ENCODE measurements at regions not wholly inside any gene's neighbourhood (a gene's known extent, or its start where the extent isn't known, plus 50 kb on each side); places are given as distances from the start of the nearest gene placed in this dataset.

- no peaks in the 10 kb centered on the region for H3K36me3 Mint-ChIP-seq (ENCODE audit: low read depth)
- no peaks in the 10 kb centered on the region for H3K9me3 Mint-ChIP-seq (ENCODE audit: insufficient read depth)
- ATAC-seq (no peak), DNase-seq (no peak)
- no peaks in the 10 kb centered on the region for H3K27me3 Mint-ChIP-seq (ENCODE audit: low read depth)
- POLR2A ChIA-PET = no interaction called here
- H3K4me3 Mint-ChIP-seq = no peak overlapping the region
- no peak overlapping the region for H3K27ac Mint-ChIP-seq
- CTCF ChIA-PET = no interaction called here
- H3K4me1 Mint-ChIP-seq (ENCODE audit: low read depth) = no peaks in the 10 kb centered on the region
Observed at GRCh38 chr4:133856731-133857355, 344.7 kb downstream of the PABPC4L start.

- DNase-seq (no peak), ATAC-seq (no peak)
- no peaks in the 10 kb centered on the region for H3K4me1 Mint-ChIP-seq (ENCODE audit: low read depth)
- POLR2A ChIA-PET = no interaction called here
- no peaks in the 10 kb centered on the region for H3K36me3 Mint-ChIP-seq (ENCODE audit: low read depth)
- no peaks in the 10 kb centered on the region for H3K27me3 Mint-ChIP-seq (ENCODE audit: low read depth)
- no peak overlapping the region for H3K4me3 Mint-ChIP-seq
- no peak overlapping the region for H3K27ac Mint-ChIP-seq
- no peaks in the 10 kb centered on the region for H3K9me3 Mint-ChIP-seq (ENCODE audit: insufficient read depth)
- CTCF ChIA-PET = no interaction called here
Observed at GRCh38 chr4:133855001-133855400, 346.6 kb downstream of the PABPC4L start.

DNA sequence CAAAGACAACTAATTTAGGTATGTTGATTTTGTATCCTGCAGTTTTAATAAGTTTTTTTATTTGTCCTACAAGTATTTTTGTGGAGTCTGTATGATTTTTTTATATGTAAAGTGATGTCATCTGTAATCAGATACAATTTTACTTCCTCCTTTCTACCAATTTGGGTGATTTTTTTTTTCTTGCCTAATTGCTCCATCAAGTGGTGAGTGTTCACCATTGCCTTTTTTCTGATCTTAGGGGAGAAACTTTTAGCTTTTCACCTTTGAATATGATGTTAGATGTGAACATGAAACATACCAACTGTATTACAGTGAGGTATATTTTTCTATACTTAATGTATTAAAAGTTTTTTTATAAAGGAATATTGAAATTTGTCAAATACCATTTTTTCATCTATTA is 362.3 kb downstream of the PABPC4L start:
- Mint-ChIP-seq H3K4me3 (no peak overlapping the region), H3K36me3 (ENCODE audit: low read depth) (no peaks in the 10 kb centered on the region), H3K9me3 (ENCODE audit: insufficient read depth) (peaks cover 24% of the 10 kb centered on the region), H3K27ac (no peak overlapping the region), H3K27me3 (ENCODE audit: low read depth) (no peaks in the 10 kb centered on the region), H3K4me1 (ENCODE audit: low read depth) (no peaks in the 10 kb centered on the region)
- ChIA-PET CTCF (no interaction called here), POLR2A (no interaction called here)
- no peak for DNase-seq
- no peak for ATAC-seq

- Mint-ChIP-seq H3K4me3 (no peak overlapping the region), H3K36me3 (ENCODE audit: low read depth) (no peaks in the 10 kb centered on the region), H3K27me3 (ENCODE audit: low read depth) (no peaks in the 10 kb centered on the region), H3K27ac (no peak overlapping the region), H3K4me1 (ENCODE audit: low read depth) (no peaks in the 10 kb centered on the region), H3K9me3 (ENCODE audit: insufficient read depth) (no peaks in the 10 kb centered on the region)
- no peak for DNase-seq
- CTCF ChIA-PET = no interaction called here
- ATAC-seq = no peak
- POLR2A ChIA-PET = no interaction called here
Observed at GRCh38 chr4:133823177-133823576, 378.4 kb downstream of the PABPC4L start.

DNA sequence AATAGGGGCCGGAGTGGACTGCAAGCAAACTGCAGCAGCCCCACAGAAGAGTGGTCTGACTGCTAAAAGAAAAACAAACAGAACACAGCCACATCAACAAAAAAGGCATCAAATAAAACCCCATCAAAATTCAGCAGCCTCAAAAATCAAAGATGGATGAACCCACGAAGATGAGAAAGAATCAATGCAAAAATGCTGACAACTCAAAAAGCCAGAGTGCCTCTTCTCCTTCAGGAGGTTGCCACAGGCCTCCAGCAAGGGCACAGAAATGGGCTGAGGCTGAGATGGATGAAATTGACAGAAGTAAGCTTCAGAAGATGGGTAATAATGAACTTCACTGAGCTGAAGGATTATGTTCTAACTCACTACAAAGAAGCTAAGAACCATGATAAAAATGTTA is 388.6 kb downstream of the PABPC4L start:
- DNase-seq (no peak), ATAC-seq (no peak)
- ChIA-PET POLR2A (no interaction called here), CTCF (no interaction called here)
- Mint-ChIP-seq H3K27me3 (ENCODE audit: low read depth) (no peaks in the 10 kb centered on the region), H3K9me3 (ENCODE audit: insufficient read depth) (no peaks in the 10 kb centered on the region), H3K4me3 (no peak overlapping the region), H3K4me1 (ENCODE audit: low read depth) (no peaks in the 10 kb centered on the region), H3K27ac (no peak overlapping the region), H3K36me3 (ENCODE audit: low read depth) (no peaks in the 10 kb centered on the region)

GRCh38 chr4:133812236-133812635 is 389.4 kb downstream of the PABPC4L start:
- Mint-ChIP-seq H3K36me3 (ENCODE audit: low read depth) (no peaks in the 10 kb centered on the region), H3K4me3 (no peak overlapping the region), H3K4me1 (ENCODE audit: low read depth) (no peaks in the 10 kb centered on the region), H3K9me3 (ENCODE audit: insufficient read depth) (no peaks in the 10 kb centered on the region), H3K27me3 (ENCODE audit: low read depth) (no peaks in the 10 kb centered on the region), H3K27ac (no peak overlapping the region)
- no peak for ATAC-seq
- DNase-seq = no peak
- CTCF ChIA-PET = no interaction called here
- POLR2A ChIA-PET = no interaction called here

DNA sequence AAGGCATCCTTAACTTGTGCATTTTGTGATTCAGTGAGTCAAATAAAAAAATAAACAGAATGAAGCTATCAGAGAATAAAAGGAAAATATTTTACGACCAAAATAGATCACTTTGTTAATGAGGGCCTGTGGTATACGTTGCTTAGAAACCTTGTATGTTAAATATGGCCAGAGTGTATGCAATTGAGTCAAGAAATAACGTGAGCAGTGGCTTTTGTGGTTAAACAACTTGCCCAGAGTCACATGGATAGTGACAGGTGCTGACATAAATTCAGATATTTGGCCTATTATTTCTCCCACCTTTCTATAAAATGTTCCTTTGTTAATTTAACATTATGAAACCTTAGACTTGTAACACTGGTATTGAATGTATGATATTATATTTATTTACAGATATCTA is 393.4 kb downstream of the PABPC4L start:
- POLR2A ChIA-PET = no interaction called here
- Mint-ChIP-seq H3K9me3 (ENCODE audit: insufficient read depth) (no peaks in the 10 kb centered on the region), H3K27me3 (ENCODE audit: low read depth) (no peaks in the 10 kb centered on the region)

DNA sequence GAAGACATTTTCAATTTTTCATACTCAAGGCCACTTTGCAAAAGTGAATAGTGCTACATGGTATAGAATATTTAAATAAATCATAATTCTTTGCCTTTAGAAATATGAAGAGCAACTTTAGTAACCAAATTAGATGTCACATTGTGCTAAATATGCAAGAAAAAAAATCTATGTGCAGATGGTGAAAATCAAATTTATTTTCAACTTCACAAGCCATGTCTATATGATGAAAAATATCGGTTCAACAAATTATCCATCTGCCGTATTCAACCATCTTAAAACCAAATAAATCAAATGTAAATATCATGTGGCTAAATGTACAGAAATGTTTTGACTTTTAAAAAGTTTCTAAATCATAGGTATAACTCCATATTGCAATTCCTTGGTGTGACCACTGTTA is 398.2 kb downstream of the PABPC4L start:
- H3K36me3 Mint-ChIP-seq (ENCODE audit: low read depth) = no peaks in the 10 kb centered on the region
- no peaks in the 10 kb centered on the region for H3K9me3 Mint-ChIP-seq (ENCODE audit: insufficient read depth)
- POLR2A ChIA-PET = no interaction called here
- no peak overlapping the region for H3K27ac Mint-ChIP-seq
- CTCF ChIA-PET = no interaction called here
- H3K4me3 Mint-ChIP-seq = no peak overlapping the region
- ATAC-seq (no peak), DNase-seq (no peak)
- no peaks in the 10 kb centered on the region for H3K4me1 Mint-ChIP-seq (ENCODE audit: low read depth)
- no peaks in the 10 kb centered on the region for H3K27me3 Mint-ChIP-seq (ENCODE audit: low read depth)

More for the DNA sequence above, 393.4 kb downstream of the PABPC4L start:
- no peaks in the 10 kb centered on the region for H3K4me1 Mint-ChIP-seq (ENCODE audit: low read depth)
- H3K4me3 Mint-ChIP-seq = no peak overlapping the region
- no peak overlapping the region for H3K27ac Mint-ChIP-seq
- ATAC-seq (no peak), DNase-seq (no peak)
- CTCF ChIA-PET = no interaction called here
- H3K36me3 Mint-ChIP-seq (ENCODE audit: low read depth) = no peaks in the 10 kb centered on the region

- Mint-ChIP-seq H3K27me3 (ENCODE audit: low read depth) (no peaks in the 10 kb centered on the region), H3K36me3 (ENCODE audit: low read depth) (no peaks in the 10 kb centered on the region), H3K9me3 (ENCODE audit: insufficient read depth) (no peaks in the 10 kb centered on the region), H3K27ac (no peak overlapping the region), H3K4me1 (ENCODE audit: low read depth) (no peaks in the 10 kb centered on the region), H3K4me3 (no peak overlapping the region)
- ATAC-seq (no peak), DNase-seq (no peak)
- CTCF ChIA-PET = no interaction called here
- POLR2A ChIA-PET = no interaction called here
Observed at GRCh38 chr4:133802359-133803140, 399.0 kb downstream of the PABPC4L start.

- no peaks in the 10 kb centered on the region for H3K9me3 Mint-ChIP-seq (ENCODE audit: insufficient read depth)
- no peak overlapping the region for H3K4me3 Mint-ChIP-seq
- ChIA-PET CTCF (no interaction called here), POLR2A (no interaction called here)
- no peaks in the 10 kb centered on the region for H3K36me3 Mint-ChIP-seq (ENCODE audit: low read depth)
- no peaks in the 10 kb centered on the region for H3K27me3 Mint-ChIP-seq (ENCODE audit: low read depth)
- no peaks in the 10 kb centered on the region for H3K4me1 Mint-ChIP-seq (ENCODE audit: low read depth)
- ATAC-seq = no peak
- no peak for DNase-seq
- no peak overlapping the region for H3K27ac Mint-ChIP-seq
Observed at GRCh38 chr4:133801883-133802282, 399.7 kb downstream of the PABPC4L start.

GRCh38 chr4:133800966-133801365 is 400.6 kb downstream of the PABPC4L start:
- Mint-ChIP-seq H3K9me3 (ENCODE audit: insufficient read depth) (no peaks in the 10 kb centered on the region), H3K4me1 (ENCODE audit: low read depth) (no peaks in the 10 kb centered on the region), H3K27ac (no peak overlapping the region), H3K27me3 (ENCODE audit: low read depth) (no peaks in the 10 kb centered on the region), H3K4me3 (no peak overlapping the region), H3K36me3 (ENCODE audit: low read depth) (no peaks in the 10 kb centered on the region)
- DNase-seq = no peak
- ChIA-PET POLR2A (no interaction called here), CTCF (no interaction called here)
- ATAC-seq = no peak

- H3K27me3 Mint-ChIP-seq (ENCODE audit: low read depth) = no peaks in the 10 kb centered on the region
- no peak overlapping the region for H3K4me3 Mint-ChIP-seq
- no peak for DNase-seq
- H3K27ac Mint-ChIP-seq = no peak overlapping the region
- H3K36me3 Mint-ChIP-seq (ENCODE audit: low read depth) = no peaks in the 10 kb centered on the region
- POLR2A ChIA-PET = no interaction called here
- no peaks in the 10 kb centered on the region for H3K4me1 Mint-ChIP-seq (ENCODE audit: low read depth)
- no peak for ATAC-seq
- CTCF ChIA-PET = no interaction called here
- H3K9me3 Mint-ChIP-seq (ENCODE audit: insufficient read depth) = no peaks in the 10 kb centered on the region
Observed at GRCh38 chr4:133799717-133800315, 401.8 kb downstream of the PABPC4L start.

DNA sequence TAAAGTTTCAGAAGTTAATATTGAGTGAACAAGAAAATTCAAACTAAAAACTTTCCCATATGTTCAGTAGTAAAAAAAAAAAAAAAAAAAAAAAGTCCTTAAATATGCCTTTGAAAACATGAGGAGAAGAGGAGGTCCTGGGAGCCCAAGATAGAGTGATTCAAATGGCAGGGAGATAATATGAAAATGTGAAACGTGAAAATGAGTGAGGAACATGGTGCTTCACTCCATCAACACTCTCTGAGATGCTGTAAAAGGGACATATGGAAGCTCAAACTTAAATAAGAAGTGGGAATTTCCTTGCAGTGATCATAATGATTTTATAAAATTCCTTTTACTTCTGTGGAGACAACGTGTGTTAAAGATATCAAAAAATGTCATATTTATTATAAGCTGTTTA is 423.9 kb downstream of the PABPC4L start:
- H3K4me3 Mint-ChIP-seq = no peak overlapping the region
- H3K4me1 Mint-ChIP-seq (ENCODE audit: low read depth) = no peaks in the 10 kb centered on the region
- DNase-seq = no peak
- H3K9me3 Mint-ChIP-seq (ENCODE audit: insufficient read depth) = no peaks in the 10 kb centered on the region
- no peaks in the 10 kb centered on the region for H3K36me3 Mint-ChIP-seq (ENCODE audit: low read depth)
- no peak for ATAC-seq
- ChIA-PET POLR2A (no interaction called here), CTCF (no interaction called here)
- H3K27me3 Mint-ChIP-seq (ENCODE audit: low read depth) = no peaks in the 10 kb centered on the region
- H3K27ac Mint-ChIP-seq = no peak overlapping the region

Measured in activated CD8-positive, alpha-beta T cell treated with anti-CD3 and anti-CD28 coated beads, Interleukin-2, amount 10 ng/mL, durations not matched to agents 7 days and 5 days (primary cell).